HG02798 (cell line): ENCODE measurements at regions not wholly inside any gene's neighbourhood (a gene's known extent, or its start where the extent isn't known, plus 50 kb on each side); places are given as distances from the start of the nearest gene placed in this dataset.
"Not testable (repeated sequence)": the region's sequence is repeated elsewhere in the genome, so short reads cannot be mapped to it uniquely, and the experiment has no call there.

ENCODE experiments used
- ATAC-seq: cut with Tn5 transposase; IDR thresholded peaks from one replicate; pipeline ENCODE4 v1.9.1; 2021; ENCODE audit warnings: mild to moderate bottlenecking; ENCODE audit not compliant: unreplicated experiment, poor library complexity

DNA sequence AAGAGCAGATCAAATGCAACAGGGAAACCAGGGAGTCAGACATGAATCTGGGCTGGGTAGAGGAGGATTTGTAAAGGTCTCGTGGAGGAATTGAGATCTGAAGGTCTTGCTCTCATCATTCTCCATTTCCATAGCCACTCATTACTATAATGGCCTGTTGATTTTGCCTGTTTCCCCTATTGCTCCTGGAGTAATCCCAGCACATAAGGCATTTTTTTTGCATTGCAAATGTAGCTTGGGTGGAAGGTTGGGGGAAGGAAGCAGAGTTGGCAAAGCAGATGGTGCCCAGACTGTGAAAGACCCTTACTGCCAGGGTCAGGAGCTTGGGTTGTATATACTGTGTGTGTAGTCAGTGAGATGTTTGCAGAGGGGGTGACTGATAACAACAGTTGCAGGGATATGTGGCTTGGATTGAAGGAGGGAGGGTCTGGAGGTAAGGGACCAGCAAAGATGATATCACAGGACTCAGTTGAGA lies 116.0 kb downstream of the TTC6 start:
- ATAC-seq, result no peak

DNA sequence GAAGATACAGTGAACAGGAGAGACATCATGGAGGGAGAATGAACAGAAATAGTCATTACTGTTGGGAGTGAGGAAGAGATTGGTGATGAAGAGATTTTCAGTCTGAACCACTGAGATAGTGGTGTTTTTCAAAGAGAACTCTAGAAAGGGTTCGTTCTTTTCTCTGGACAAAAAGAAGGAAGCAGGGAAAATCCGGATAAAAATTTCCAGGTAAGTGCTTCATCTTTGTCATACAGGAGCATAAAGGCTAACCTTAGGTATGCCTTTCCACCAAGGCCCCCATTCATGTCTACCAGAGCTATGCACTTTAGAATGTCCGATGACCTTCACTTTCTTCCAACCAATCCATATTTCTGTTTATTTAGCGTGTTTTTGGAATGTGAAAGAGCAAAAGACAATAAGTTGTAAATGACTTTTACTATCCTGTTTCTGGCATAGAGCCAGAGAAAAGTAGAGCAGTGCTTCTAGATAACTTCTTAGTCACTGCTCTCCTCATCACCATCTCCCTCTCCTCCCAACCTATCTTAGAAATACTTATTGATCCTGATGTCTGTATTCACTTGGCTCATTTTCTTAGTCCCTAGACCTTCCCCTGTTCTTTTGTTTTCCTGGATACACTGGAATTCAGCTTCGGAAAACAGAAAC lies 116.5 kb downstream of the TTC6 start:
- no peak for ATAC-seq

DNA sequence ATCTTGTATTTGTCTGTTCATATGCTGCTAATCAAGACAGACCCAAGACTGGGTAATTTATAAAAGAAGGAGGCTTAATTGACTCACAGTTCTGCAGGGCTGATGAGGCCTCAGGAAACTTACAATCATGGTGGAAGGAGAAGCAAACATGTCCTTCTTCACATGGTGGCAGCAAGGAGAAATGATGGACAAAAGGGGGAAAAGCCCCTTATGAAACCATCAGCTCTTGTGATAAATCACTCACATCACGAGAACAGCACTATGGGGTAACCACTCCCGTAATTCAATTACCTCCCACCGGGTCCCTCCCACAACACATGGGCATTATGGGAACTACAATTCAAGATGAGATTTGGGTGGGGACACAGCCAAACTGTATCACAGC lies 117.0 kb downstream of the TTC6 start:
- ATAC-seq, result not testable (repeated sequence)

DNA sequence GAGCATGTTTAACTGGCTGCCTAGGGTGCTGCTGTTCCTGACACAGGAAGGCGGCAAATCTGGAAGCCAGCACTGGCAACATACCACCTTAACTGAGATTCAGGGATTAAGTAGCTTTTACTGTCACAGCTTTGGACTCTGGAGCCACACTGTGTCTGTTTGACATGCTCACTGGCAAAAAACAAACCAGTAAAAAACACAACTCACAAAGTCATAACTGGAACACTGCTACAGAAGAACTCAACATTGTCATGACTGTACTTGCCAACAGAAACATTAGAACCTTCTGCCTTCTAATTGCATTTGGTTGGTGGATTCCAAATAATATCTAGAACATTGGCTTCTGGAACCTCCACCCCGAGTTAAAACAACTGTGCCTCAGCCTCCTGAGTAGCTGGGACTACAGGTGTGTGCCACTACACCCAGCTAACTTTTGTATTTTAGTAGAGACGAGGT lies 117.6 kb downstream of the TTC6 start:
- no peak for ATAC-seq

DNA sequence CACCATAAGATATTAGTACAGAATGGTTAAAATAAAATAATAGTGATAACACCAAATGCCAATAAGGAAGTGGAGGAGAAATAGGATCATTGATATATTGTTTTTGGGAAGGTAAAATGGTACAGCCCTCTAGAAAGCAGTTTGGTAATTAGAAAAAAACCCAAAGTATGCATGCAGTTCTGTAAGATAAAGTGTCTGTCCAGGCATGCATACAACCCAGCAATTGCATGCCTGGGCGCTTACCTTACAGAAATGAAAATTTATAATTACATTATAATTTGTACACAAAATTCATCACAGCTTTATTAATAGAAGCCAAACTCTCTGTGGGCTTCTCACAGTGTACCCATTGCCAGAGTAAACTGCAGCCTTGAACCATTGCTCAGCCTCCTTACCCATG lies 124.7 kb downstream of the TTC6 start:
- ATAC-seq, result no peak

DNA sequence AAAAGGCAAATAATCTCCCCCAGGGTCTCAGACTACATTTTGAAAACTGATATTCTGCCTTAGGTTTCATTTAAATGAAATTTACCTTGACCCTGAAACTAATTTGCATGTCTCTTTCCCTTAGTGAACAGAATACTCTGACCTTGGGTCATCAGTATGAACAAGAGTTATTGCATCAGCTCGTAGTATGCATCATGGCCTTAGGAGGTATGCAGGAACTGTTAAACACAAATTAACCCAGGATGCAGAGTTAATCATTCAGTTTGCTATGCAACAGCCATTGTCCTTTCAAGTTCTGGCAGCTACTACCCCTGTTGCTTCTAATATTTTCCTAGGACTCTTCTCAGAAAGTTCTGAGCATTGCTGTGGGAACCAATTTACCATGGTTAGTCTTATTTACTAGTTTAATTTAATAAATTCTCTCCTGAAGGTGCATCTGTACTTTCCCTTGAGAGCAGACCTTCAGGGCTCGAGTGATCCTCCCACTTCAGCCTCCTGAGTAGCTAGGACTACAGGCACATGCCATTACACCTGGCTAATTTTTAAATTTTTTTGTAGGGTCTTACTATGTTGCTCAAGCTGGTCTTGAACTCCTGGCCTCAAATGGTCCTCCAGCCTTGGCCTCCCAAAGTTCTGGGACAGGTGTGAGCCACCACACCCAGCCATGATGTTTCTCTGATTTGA lies 126.7 kb downstream of the TTC6 start:
- no peak for ATAC-seq

DNA sequence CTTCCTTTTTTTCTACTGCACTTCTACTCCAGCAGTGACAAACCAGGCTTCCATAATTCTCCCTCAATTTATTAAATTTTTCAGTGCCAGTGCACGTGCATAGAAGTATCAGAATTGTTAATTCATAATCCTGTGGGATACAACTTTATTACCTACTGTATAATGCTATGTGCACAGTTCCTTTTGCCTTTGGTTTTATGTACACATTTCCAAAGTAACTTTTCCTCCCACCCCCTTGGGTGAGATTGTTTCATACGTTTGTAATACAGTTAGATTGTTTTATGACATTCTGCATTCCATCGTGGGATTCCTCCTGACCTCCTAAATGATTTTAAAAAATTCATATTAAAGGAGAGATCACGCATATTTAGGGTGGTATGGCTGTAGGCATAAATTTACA lies 128.1 kb downstream of the TTC6 start:
- no peak for ATAC-seq

DNA sequence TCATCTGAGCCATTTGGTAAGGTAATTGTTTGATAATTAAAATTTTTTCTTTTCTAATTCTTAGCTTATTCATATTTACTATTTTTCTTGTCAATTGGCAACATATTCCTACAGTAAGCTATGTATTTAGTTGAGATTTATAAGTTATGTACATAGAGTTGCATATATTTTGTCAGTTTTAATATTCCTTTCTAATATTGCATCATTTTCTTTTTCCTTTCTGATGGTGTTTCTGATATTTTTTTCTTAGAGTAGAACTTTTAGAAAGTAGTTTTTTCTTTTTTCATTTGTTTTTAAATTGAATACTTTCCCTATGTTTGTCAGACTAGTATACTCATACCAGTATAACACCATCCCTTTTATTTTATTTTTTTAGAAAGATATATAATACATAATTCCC lies 131.3 kb downstream of the TTC6 start:
- ATAC-seq, result no peak

DNA sequence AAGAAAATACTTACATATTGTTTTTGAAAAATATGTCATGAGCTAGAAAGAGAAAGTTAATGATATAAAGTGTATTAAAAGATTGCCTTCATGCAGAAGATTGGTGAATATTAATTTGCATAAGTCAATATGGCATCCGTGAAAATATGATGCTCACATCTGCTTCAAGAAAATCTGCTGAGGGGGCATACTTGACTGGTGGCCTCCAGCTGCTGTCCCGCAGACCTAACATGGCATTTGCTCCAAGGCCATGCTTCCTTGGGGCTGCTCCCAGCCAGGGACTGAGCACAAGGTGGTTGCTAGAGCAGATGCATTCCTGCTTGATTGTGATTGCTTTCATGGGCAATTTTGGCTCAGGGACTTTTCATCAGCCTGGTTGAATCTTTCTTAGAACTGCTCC lies 133.8 kb downstream of the TTC6 start:
- no peak for ATAC-seq

DNA sequence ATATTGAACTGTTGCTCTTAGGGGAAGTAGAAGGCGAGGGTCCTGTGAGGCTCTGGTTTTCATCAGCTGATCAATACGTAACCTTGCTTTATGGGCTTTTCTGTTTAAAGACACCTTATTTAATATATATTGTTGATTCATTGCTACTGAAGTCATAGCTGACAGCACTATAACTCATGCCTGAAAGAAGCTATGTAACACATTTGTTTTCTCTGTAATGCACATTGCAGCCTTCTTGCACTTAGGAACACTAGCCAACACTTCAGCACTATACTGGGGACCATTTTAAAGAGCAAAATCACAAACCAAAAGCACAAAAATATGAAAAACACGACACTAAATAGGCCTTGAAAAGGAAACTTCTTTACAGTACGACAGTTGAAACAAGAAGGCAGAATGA lies 135.7 kb downstream of the TTC6 start:
- no peak for ATAC-seq

DNA sequence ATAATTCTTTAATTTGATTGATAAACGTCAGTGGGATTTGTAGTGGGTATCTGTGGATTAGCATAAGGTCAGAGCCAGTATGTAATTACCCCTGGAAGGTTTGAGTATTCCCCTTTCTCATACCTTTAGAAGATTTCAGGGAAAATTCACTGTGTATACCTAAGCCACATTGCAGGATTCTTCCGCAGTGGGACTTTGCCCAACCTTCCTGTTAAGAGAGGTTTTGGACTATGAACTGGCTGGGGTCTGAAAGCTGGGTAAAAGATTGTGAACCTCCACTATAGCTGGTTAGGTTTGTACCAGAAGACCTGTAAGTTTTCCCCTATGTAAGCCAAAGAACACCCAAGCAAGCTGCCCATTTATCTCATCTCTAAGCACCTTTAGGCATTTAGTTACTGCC lies 150.2 kb downstream of the TTC6 start:
- ATAC-seq, result no peak

DNA sequence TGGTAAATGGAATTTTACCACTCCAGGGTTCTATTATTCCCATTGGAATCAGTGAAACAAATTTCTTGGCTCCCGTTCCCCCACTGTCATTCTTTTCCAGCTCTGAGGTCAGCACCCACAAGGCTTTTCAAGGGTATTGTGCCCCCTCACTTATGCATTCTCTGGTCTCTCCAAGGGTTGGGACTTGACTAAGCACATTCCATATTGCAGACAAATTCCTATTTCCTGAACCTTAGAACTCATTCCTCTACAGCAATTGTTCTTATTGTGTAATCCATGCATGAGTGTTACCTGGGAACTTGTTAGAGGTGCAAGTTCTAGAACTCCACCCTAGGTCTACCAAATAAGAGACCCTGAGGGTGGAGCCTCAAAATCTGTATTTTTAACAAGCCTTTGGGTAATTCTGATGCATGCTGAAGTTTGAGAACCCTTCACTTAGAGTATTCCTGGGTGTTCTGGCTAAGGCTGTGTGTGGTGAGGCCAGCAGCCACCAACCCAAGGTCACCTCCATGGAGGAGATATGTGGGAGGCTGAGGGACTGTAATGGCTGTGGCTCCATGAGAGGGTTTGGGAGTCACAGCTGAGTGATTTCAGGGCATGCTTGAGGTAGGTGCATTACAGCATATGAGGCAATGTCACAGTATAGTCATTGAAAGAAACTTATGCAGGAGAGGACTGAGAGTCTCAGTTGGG lies 150.9 kb downstream of the TTC6 start:
- no peak for ATAC-seq

DNA sequence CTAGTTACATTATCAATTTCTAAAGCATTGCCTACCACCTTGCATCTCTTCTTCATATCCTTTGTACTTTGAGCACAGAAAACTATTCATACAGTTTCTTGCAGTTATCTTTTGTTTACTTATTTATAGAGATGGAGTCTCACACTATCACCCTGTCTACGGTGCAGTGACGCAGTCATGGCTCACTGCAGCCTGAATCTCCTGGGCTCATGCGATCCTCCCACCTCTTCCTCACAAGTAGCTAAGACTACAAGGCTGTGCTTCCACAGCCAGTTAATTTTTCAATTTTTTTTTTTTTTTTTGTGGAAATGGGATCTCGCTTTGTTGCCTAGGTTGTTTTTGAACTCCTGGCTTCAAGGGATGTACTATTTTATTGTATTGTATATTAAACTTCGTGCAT lies 158.0 kb downstream of the TTC6 start:
- ATAC-seq, result no peak

DNA sequence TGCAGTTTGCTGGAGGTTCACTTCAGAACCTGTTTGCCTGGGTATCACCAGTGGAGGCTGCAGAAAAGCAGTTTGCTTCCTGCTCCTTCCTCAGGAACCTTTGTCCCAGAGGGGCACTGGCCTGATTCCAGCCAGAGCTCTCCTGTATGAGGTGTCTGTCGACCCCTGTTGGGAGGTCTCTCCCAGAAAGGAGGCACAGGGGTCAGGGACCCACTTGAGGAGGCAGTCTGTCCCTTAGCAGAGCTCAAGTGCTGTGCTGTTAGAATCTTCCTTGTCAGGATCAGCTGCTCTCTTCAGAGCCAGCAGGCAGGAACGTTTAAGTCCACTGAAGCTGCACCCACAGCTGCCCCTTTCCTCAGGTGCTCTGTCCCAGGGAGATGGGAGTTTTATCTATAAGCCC lies 164.8 kb downstream of the TTC6 start:
- ATAC-seq, result not testable (repeated sequence)

DNA sequence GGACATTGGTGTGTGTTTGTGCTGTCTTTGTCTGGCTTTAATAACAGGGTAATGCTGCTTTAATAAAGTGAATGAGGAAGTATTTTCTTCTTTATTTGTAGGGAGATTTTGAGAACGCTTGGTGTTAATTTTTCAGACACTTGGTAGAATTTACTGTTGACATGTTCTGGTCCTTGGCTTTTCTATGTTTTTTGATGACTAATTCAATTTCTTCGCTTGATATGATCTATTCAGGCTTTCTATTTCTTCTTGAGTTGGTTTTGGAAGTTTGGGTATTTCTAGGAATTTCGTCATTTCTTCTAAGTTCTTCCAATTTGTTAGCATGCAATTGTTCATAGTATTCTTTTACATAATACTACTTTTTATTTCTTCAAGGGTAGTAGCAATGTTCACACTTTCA lies 167.8 kb downstream of the TTC6 start:
- ATAC-seq, result no peak

DNA sequence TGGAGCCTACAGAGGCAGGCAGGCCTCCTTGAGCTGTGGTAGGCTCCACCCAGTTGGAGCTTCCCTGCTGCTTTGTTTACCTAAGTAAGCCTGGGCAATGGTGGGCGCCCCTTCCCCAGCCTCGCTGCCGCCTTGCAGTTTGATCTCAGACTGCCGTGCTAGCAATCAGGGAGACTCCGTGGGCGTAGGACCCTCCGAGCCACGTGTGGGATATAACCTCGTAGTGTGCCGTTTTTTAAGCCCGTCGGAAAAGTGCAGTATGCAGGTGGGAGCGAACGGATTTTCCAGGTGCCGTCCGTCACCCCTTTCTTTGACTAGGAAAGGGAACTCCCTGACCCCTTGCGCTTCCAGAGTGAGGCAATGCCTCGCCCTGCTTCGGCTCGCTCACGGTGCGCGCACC lies 176.9 kb downstream of the TTC6 start:
- ATAC-seq, result not testable (repeated sequence)

DNA sequence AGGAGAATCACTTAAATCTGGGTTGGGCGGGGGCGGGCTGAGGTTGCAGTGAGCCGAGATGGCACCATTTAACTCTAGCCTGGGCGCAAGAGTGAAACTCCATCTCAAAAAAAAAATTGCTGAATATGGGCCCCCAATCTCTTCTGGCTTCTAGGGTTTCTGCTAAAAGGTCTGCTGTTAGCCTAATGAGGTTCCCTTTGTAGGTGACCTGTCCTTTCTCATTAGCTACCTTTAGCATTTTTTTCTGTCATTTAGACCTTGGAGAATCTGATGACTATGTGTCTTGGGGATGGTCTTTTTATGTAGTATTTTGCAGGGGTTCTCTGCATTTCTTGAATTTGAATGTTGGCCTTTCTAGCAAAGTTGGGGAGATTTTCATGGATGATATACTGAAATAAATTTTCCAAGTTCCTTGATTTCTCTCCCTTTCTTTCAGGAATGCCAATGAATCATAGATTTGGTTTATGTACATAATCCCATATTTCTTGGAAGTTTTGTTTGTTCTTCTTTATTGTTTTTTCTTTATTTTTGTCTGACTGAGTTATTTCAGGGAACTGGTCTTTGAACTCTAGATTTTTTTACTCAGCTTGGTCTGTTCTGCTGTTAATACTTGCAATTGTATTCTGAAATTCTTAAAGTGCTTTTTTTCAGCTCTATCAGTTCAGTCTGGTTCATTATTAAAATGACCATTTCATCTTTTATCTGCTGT lies 181.5 kb downstream of the TTC6 start:
- ATAC-seq, result no peak

DNA sequence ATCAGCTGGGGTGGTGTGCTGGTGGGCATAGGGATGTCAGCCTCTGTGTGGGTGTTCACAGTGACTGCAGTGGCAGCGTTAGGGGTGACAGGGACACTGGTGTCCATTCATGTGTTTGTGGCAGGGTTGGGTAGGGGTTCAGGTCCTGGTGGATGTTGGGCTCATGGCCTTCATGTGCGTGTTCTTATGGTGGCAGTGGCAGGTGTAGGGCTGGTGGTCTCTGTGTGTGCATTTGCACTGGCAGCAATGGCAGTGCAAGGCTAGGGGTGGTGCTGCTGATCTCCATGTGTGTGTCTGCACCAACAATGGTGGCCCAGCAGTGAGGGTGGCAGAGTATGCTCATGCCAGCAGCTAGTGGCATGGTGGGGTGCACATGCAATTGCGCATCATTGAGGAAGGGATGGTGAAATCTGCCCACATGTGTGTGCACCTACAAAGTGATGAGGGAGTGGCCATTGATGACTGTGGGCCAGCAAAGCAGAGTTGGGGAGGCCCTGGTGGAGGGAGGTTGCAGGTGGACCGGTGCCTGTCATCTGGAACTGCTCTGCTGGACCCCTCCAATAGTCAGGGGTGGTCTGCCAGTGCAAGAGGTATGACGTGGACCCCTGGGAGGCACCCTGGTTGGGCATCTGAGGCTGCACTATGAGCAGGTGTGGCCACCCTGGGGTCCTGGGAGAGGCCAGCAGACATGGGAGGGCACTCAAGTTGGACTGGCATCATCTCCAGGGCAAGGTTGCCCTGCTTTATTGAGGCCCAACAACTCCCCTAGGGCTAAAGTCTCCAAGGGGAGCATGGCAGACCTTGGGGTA lies 182.9 kb downstream of the TTC6 start:
- ATAC-seq, result no peak

DNA sequence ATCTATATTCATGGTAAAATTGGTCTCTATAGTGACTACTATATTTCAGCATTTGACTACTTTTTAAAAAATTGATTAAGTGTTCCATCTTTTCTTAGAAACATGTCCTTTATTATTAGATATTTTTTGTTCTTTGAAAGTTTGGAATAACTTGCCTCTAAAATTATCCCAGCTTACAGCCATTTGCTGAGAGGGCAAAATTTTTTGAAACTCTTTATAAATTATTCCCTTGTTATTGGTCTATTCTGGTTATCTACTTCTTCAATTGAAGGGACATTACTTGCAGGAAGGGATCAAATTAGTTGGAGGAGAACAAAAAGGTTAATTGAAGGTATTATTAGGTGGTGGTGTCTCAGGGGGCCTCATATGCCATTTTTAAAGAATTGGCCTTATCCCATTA lies 184.1 kb downstream of the TTC6 start:
- ATAC-seq, result no peak

DNA sequence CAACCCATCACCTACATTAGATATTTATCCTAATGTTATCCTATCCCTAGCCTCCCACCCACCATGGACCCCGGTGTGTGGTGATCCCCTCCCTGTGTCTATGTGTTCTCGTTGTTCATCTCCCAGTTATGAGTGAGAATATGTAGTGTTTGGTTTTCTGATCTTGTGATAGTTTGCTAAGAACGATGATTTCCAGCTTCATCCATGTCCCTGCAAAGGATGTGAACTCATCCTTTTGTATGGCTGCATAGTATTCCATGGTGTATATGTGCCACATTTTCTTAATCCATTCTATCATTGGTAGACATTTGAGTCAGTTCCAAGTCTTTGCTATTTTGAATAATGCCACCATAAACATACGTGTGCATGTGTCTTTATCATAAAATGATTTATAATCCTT lies 185.3 kb downstream of the TTC6 start:
- not testable (repeated sequence) for ATAC-seq
